Stomach smooth muscle (tissue), 2 donors: ENCODE measurements at regions not wholly inside any gene's neighbourhood (a gene's known extent, or its start where the extent isn't known, plus 50 kb on each side); places are given as distances from the start of the nearest gene placed in this dataset.
"Not testable (repeated sequence)": the region's sequence is repeated elsewhere in the genome, so short reads cannot be mapped to it uniquely, and the experiment has no call there.

Experiments used
- H3K27ac ChIP-seq: one replicate; pipeline ENCODE4 v1.7.0; 2013; ENCODE audit warnings: mild to moderate bottlenecking, low read length, inconsistent platforms
- H3K27me3 ChIP-seq, 2 donors: one replicate each; pipeline ENCODE4 v1.7.0; 2013; ENCODE audit warnings: low read length in 2 of 2; ENCODE audit not compliant: insufficient read depth in 2 of 2, control insufficient read depth in 1 of 2
- H3K36me3 ChIP-seq, 2 donors: one replicate each; pipeline ENCODE4 v1.7.0; 2013; ENCODE audit warnings: low read length in 2 of 2; ENCODE audit not compliant: control insufficient read depth in 2 of 2, insufficient read depth in 2 of 2
- H3K4me1 ChIP-seq: one replicate; pipeline ENCODE4 v1.7.0; 2013; ENCODE audit warnings: low read length; ENCODE audit not compliant: control insufficient read depth, insufficient read depth
- H3K4me3 ChIP-seq, 2 donors: one replicate each; pipeline ENCODE4 v1.7.0; 2013; ENCODE audit warnings: low read length in 2 of 2
- H3K9ac ChIP-seq, 2 donors: one replicate each; pipeline ENCODE4 v1.7.0; 2013; ENCODE audit warnings: low read length in 2 of 2, mild to moderate bottlenecking in 1 of 2
- H3K9me3 ChIP-seq, 2 donors: one replicate each; pipeline ENCODE4 v1.7.0; 2013; ENCODE audit warnings: low read length in 2 of 2; ENCODE audit not compliant: control insufficient read depth in 2 of 2
- donor health status: healthy.
- donor health status: Pancreatic carcinoma.

GRCh38 chr9:16294940-16295339 lies 575.5 kb downstream of the BNC2 start:
- not testable (repeated sequence) for H3K9ac ChIP-seq, H3K4me1 ChIP-seq, H3K9me3 ChIP-seq, H3K4me3 ChIP-seq, H3K27me3 ChIP-seq, H3K27ac ChIP-seq, H3K36me3 ChIP-seq

- H3K4me1 ChIP-seq, H3K27me3 ChIP-seq, H3K36me3 ChIP-seq, H3K27ac ChIP-seq, H3K9ac ChIP-seq, H3K4me3 ChIP-seq, H3K9me3 ChIP-seq: not testable (repeated sequence)
Observed at GRCh38 chr9:16299368-16299767, 571.1 kb downstream of the BNC2 start.

GRCh38 chr9:16303506-16303905 lies 567.0 kb downstream of the BNC2 start:
- no peaks in the 10 kb centered on the region for H3K27me3 ChIP-seq
- no peak overlapping the region for H3K4me3 ChIP-seq
- no peaks in the 10 kb centered on the region for H3K36me3 ChIP-seq
- H3K27ac ChIP-seq: no peak overlapping the region
- no peaks in the 10 kb centered on the region for H3K4me1 ChIP-seq
- H3K9me3 ChIP-seq: no peaks in the 10 kb centered on the region
- no peak overlapping the region for H3K9ac ChIP-seq

GRCh38 chr9:16304301-16304700 lies 566.2 kb downstream of the BNC2 start:
- peaks cover 3% of the 10 kb centered on the region for H3K4me1 ChIP-seq
- H3K9me3 ChIP-seq: no peaks in the 10 kb centered on the region
- H3K4me3 ChIP-seq: no peak overlapping the region
- H3K27ac ChIP-seq: no peak overlapping the region
- no peak overlapping the region for H3K9ac ChIP-seq
- no peaks in the 10 kb centered on the region for H3K36me3 ChIP-seq
- no peaks in the 10 kb centered on the region for H3K27me3 ChIP-seq

GRCh38 chr9:16306586-16306985 lies 563.9 kb downstream of the BNC2 start:
- Histone ChIP-seq H3K9me3 (no peaks in the 10 kb centered on the region), H3K9ac (no peak overlapping the region), H3K36me3 (no peaks in the 10 kb centered on the region), H3K4me1 (peaks cover 21% of the 10 kb centered on the region), H3K27me3 (no peaks in the 10 kb centered on the region), H3K27ac (no peak overlapping the region), H3K4me3 (no peak overlapping the region)

- H3K9me3 ChIP-seq: no peaks in the 10 kb centered on the region
- no peak overlapping the region for H3K27ac ChIP-seq
- no peak overlapping the region for H3K9ac ChIP-seq
- H3K4me1 ChIP-seq: peaks cover 21% of the 10 kb centered on the region
- H3K36me3 ChIP-seq: no peaks in the 10 kb centered on the region
- H3K4me3 ChIP-seq: no peak overlapping the region
- H3K27me3 ChIP-seq: no peaks in the 10 kb centered on the region
Observed at GRCh38 chr9:16307626-16308195, 562.8 kb downstream of the BNC2 start.

GRCh38 chr9:16308645-16309044 lies 561.8 kb downstream of the BNC2 start:
- Histone ChIP-seq H3K36me3 (no peaks in the 10 kb centered on the region), H3K27me3 (no peaks in the 10 kb centered on the region), H3K9me3 (no peaks in the 10 kb centered on the region), H3K4me1 (peaks cover 21% of the 10 kb centered on the region), H3K9ac (no peak overlapping the region), H3K4me3 (no peak overlapping the region), H3K27ac (no peak overlapping the region)

- Histone ChIP-seq H3K9ac (no peak overlapping the region), H3K27ac (no peak overlapping the region), H3K4me3 (no peak overlapping the region), H3K27me3 (no peaks in the 10 kb centered on the region), H3K36me3 (no peaks in the 10 kb centered on the region), H3K4me1 (peaks cover 21% of the 10 kb centered on the region), H3K9me3 (no peaks in the 10 kb centered on the region)
Observed at GRCh38 chr9:16309082-16309468, 561.4 kb downstream of the BNC2 start.

GRCh38 chr9:16309469-16310271 lies 560.8 kb downstream of the BNC2 start:
- peak overlapping the region; percentile 37 for H3K27ac ChIP-seq
- no peaks in the 10 kb centered on the region for H3K36me3 ChIP-seq
- no peak overlapping the region for H3K9ac ChIP-seq

GRCh38 chr9:16310278-16311110 lies 560.0 kb downstream of the BNC2 start:
- no peak overlapping the region for H3K9ac ChIP-seq
- H3K27ac ChIP-seq: peak overlapping the region; percentile 53
- H3K36me3 ChIP-seq: no peaks in the 10 kb centered on the region
- H3K4me3 ChIP-seq: peak overlapping the region in 1 of 2 donors; percentile 54
- no peaks in the 10 kb centered on the region for H3K9me3 ChIP-seq
- H3K4me1 ChIP-seq: peaks cover 21% of the 10 kb centered on the region
- no peaks in the 10 kb centered on the region for H3K27me3 ChIP-seq

More at GRCh38 chr9:16309469-16310271, 560.8 kb downstream of the BNC2 start:
- no peaks in the 10 kb centered on the region for H3K27me3 ChIP-seq
- H3K9me3 ChIP-seq: no peaks in the 10 kb centered on the region
- H3K4me1 ChIP-seq: peaks cover 21% of the 10 kb centered on the region
- H3K4me3 ChIP-seq: no peak overlapping the region
